GM23338 (cell line): ENCODE measurements at regions not wholly inside any gene's neighbourhood (a gene's known extent, or its start where the extent isn't known, plus 50 kb on each side); places are given as distances from the start of the nearest gene placed in this dataset.

Experiments used
- ATAC-seq: fragments of 200-7000 bp; cut with Tn5 transposase; 3 replicates; pipeline ENCODE4 v1.9.1; 2020
- DNase-seq: peaks from one replicate; pipeline ENCODE4 v3.0.0-alpha.2; 2015; ENCODE audit warnings: low spot score
- H2AFZ ChIP-seq: fragments of 200-600 bp; sonication (generic); 2 replicates; pipeline ENCODE4 v1.8.0; 2016; ENCODE audit warnings: antibody characterized with exemption, mild to moderate bottlenecking, moderate library complexity
- H3F3A ChIP-seq: fragments of 200-600 bp; sonication (generic); replicated peaks from 2 replicates; pipeline ENCODE4 v1.8.0; 2017; ENCODE audit warnings: antibody characterized with exemption, mixed run types, low read depth
- H3K27ac ChIP-seq: fragments of 200-600 bp; sonication (generic); 2 replicates; pipeline ENCODE4 v1.6.1; 2016; ENCODE audit warnings: low read depth
- H3K27me3 ChIP-seq: fragments of 200-600 bp; sonication (generic); 2 replicates; pipeline ENCODE4 v1.8.0; 2016; ENCODE audit warnings: mild to moderate bottlenecking, mixed run types, moderate library complexity; ENCODE audit not compliant: insufficient read depth
- H3K36me3 ChIP-seq: fragments of 200-600 bp; sonication (generic); 2 replicates; pipeline ENCODE4 v1.8.0; 2016; ENCODE audit warnings: mild to moderate bottlenecking; ENCODE audit not compliant: insufficient read depth
- H3K4me1 ChIP-seq: fragments of 200-600 bp; sonication (generic); 2 replicates; pipeline ENCODE4 v1.8.0; 2016; ENCODE audit warnings: mild to moderate bottlenecking, moderate library complexity; ENCODE audit not compliant: insufficient read depth
- H3K4me2 ChIP-seq: fragments of 200-600 bp; sonication (generic); 2 replicates; pipeline ENCODE4 v1.7.1; 2017; ENCODE audit warnings: mixed run types
- H3K4me3 ChIP-seq: fragments of 200-600 bp; sonication (generic); 2 replicates; pipeline ENCODE4 v1.6.1; 2016; ENCODE audit warnings: mixed run types
- H3K79me2 ChIP-seq: fragments of 200-600 bp; sonication (generic); replicated peaks from 2 replicates; pipeline ENCODE4 v1.8.0; 2017; ENCODE audit warnings: mild to moderate bottlenecking; ENCODE audit not compliant: insufficient read depth
- H3K9me2 ChIP-seq: fragments of 200-600 bp; sonication (generic); 2 replicates; pipeline ENCODE4 v1.8.0; 2017; ENCODE audit not compliant: insufficient read depth
- H4K20me1 ChIP-seq: fragments of 200-600 bp; sonication (generic); replicated peaks from 2 replicates; pipeline ENCODE4 v1.8.0; 2017; ENCODE audit warnings: mild to moderate bottlenecking; ENCODE audit not compliant: insufficient read depth
- H3K27ac Mint-ChIP-seq: 2 replicates; pipeline ENCODE4 v1.8.0; 2020; ENCODE audit warnings: inconsistent platforms, mild to moderate bottlenecking, moderate library complexity, mixed read lengths
- H3K27me3 Mint-ChIP-seq: 3 replicates; pipeline ENCODE4 v1.8.0; 2022; ENCODE audit warnings: low read depth, mild to moderate bottlenecking, moderate library complexity, mixed read lengths, inconsistent platforms; ENCODE audit not compliant: insufficient read depth, poor library complexity
- H3K36me3 Mint-ChIP-seq: 3 replicates; pipeline ENCODE4 v1.8.0; 2021; ENCODE audit warnings: low read depth, mild to moderate bottlenecking, inconsistent platforms, moderate library complexity, mixed read lengths
- H3K4me1 Mint-ChIP-seq: 3 replicates; pipeline ENCODE4 v1.8.0; 2020; ENCODE audit warnings: mild to moderate bottlenecking, inconsistent platforms, mixed read lengths
- H3K4me3 Mint-ChIP-seq: 3 replicates; pipeline ENCODE4 v1.8.0; 2021; ENCODE audit warnings: moderate library complexity, mild to moderate bottlenecking, inconsistent platforms, mixed read lengths
- H3K9me3 Mint-ChIP-seq: 3 replicates; pipeline ENCODE4 v1.8.0; 2020; ENCODE audit warnings: moderate library complexity, mild to moderate bottlenecking, inconsistent platforms, mixed read lengths
- CREB1 ChIP-seq: fragments of 250-450 bp; sonication (Bioruptor Pico); IDR thresholded peaks from 2 replicates; pipeline ENCODE4 v1.5.0; 2020; ENCODE audit warnings: low read depth, mild to moderate bottlenecking, moderate library complexity
- CTCF ChIP-seq, 2 experiments: fragments of 200-600 bp in 1 of 2; sonication (generic) in 1 of 2; conservative IDR thresholded peaks; 2 replicates each; pipeline versions ENCODE4 v1.5.1 to v1.6.1; 2016 to 2017; ENCODE audit warnings: antibody characterized with exemption in 2 of 2, low read depth in 2 of 2, mild to moderate bottlenecking in 2 of 2, moderate library complexity in 1 of 2
- ETS1 ChIP-seq: IDR thresholded peaks from 2 replicates; pipeline ENCODE4 v1.6.1; 2016; ENCODE audit warnings: antibody characterized with exemption
- EZH2 ChIP-seq: fragments of 200-600 bp; sonication (generic); IDR thresholded peaks from one replicate; pipeline ENCODE4 v1.8.0; 2017; ENCODE audit warnings: antibody characterized with exemption, mild to moderate bottlenecking, low read depth; ENCODE audit not compliant: unreplicated experiment
- JUNB ChIP-seq: IDR thresholded peaks from one replicate; pipeline ENCODE4 v1.6.1; 2016; ENCODE audit warnings: antibody characterized with exemption; ENCODE audit not compliant: unreplicated experiment
- POLR2AphosphoS5 ChIP-seq: IDR thresholded peaks from 2 replicates; pipeline ENCODE4 v1.6.1; 2016; ENCODE audit warnings: antibody characterized with exemption, low read depth
- ZNF114 ChIP-seq: fragments of 250-450 bp; sonication (Bioruptor Pico); IDR thresholded peaks from 2 replicates; pipeline ENCODE4 v1.5.0; 2020; ENCODE audit warnings: mild to moderate bottlenecking, moderate library complexity
- ZNF462 ChIP-seq: fragments of 250-450 bp; sonication (Bioruptor Pico); IDR thresholded peaks from 2 replicates; pipeline ENCODE4 v1.5.0; 2020; ENCODE audit warnings: mild to moderate bottlenecking, moderate library complexity

- peaks cover 11% of the 10 kb centered on the region; the same call in 2 of the 3 replicates for H3K9me3 Mint-ChIP-seq
Measured at GRCh38 chr20:52552181-52552872, 360.7 kb upstream of the ZFP64 start.

More at GRCh38 chr20:52552181-52552872, 360.7 kb upstream of the ZFP64 start:
- peaks cover 10% of the 10 kb centered on the region for H3K4me1 ChIP-seq
- Mint-ChIP-seq H3K36me3 (peaks cover 3% of the 10 kb centered on the region; the same call in 1 of the 3 replicates), H3K27me3 (no peaks in the 10 kb centered on the region), H3K4me3 (no peak overlapping the region), H3K4me1 (peaks cover 13% of the 10 kb centered on the region), H3K27ac (peak overlapping the region; percentile 28; the same call in 1 of the 2 replicates)
- peak overlapping the region; percentile 54; the same call in 1 of the 2 replicates for H2AFZ ChIP-seq
- peak; percentile 38 for DNase-seq
- H3K27ac ChIP-seq: 0 out of 2 replicates have a peak overlapping the region, but pooled peaks have one; percentile 61
- H3K4me3 ChIP-seq: no peak overlapping the region
- H3K79me2 ChIP-seq: no peaks in the 10 kb centered on the region
- H3K27me3 ChIP-seq: no peaks in the 10 kb centered on the region
- H3K36me3 ChIP-seq: no peaks in the 10 kb centered on the region
- H3K4me2 ChIP-seq: no peak overlapping the region
- peak; percentile 76 for ATAC-seq
- no peak for TF ChIP-seq POLR2AphosphoS5
- TF ChIP-seq ETS1: no peak
- no peak for TF ChIP-seq CTCF (conservative IDR thresholded peaks at IDR 0.05; ENCODE audit: low read depth in 2 of 2)
- no peak for TF ChIP-seq ZNF114 (CRISPR knock-in tag)
- TF ChIP-seq ZNF462 (CRISPR knock-in tag): no peak
- TF ChIP-seq CREB1: no peak
- no peak for TF ChIP-seq EZH2
- TF ChIP-seq JUNB: no peak
- H3K9me2 ChIP-seq: no peaks in the 10 kb centered on the region
- no peaks in the 10 kb centered on the region for H4K20me1 ChIP-seq
- no peaks in the 10 kb centered on the region for H3F3A ChIP-seq
